Prostate gland (tissue), 2 donors: ENCODE measurements at regions not wholly inside any gene's neighbourhood (a gene's known extent, or its start where the extent isn't known, plus 50 kb on each side); places are given as distances from the start of the nearest gene placed in this dataset.
"Not testable (repeated sequence)": the region's sequence is repeated elsewhere in the genome, so short reads cannot be mapped to it uniquely, and the experiment has no call there.

Source experiments
- POLR2A ChIP-seq: fragments of 450-650 bp; IDR thresholded peaks from one replicate; pipeline ENCODE4 v1.6.1; 2016; ENCODE audit warnings: antibody characterized with exemption, mild to moderate bottlenecking
- TF ChIP-seq, protein P1 (sequence below), 4 experiments: fragments of 200-600 bp in 2 of 4; fragments of 450-650 bp in 2 of 4; sonication (generic) in 2 of 4; IDR thresholded peaks; 1 replicate in 3 of 4; 2 replicates in 1 of 4; pipeline ENCODE4 v1.5.1; 2016 to 2019; ENCODE audit warnings: antibody characterized with exemption in 4 of 4, mild to moderate bottlenecking in 2 of 4, moderate library complexity in 2 of 4

DNA sequence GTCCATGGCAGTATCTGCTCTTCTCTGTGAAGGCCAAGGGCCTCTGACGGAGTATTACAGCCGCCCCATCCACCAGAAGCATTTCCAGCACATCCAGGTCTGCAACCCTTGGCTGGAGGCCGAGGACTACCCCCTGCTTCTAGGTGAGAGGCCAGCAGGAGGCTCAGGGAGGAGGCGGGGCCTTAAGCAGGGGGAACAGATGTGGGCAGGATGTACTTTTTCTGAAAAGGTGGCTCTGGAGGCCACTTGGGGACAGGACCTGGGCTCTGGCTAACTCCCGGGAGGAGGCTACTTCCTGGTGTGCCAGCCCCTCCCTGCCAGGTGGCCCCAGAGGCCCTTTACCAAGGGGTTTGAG is 113.9 kb upstream of the ALDH3B2 start:
- TF ChIP-seq POLR2A = not testable (repeated sequence)
- TF ChIP-seq, protein P1, sequence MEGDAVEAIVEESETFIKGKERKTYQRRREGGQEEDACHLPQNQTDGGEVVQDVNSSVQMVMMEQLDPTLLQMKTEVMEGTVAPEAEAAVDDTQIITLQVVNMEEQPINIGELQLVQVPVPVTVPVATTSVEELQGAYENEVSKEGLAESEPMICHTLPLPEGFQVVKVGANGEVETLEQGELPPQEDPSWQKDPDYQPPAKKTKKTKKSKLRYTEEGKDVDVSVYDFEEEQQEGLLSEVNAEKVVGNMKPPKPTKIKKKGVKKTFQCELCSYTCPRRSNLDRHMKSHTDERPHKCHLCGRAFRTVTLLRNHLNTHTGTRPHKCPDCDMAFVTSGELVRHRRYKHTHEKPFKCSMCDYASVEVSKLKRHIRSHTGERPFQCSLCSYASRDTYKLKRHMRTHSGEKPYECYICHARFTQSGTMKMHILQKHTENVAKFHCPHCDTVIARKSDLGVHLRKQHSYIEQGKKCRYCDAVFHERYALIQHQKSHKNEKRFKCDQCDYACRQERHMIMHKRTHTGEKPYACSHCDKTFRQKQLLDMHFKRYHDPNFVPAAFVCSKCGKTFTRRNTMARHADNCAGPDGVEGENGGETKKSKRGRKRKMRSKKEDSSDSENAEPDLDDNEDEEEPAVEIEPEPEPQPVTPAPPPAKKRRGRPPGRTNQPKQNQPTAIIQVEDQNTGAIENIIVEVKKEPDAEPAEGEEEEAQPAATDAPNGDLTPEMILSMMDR (IDR thresholded peaks at IDR 0.05) = not testable (repeated sequence)
